Activated CD4-positive, alpha-beta T cell treated with anti-CD3 and anti-CD28 coated beads, Interleukin-2, amount 10 ng/mL, durations not matched to agents 24 days and 14 days (primary cell): ENCODE measurements at regions not wholly inside any gene's neighbourhood (a gene's known extent, or its start where the extent isn't known, plus 50 kb on each side); places are given as distances from the start of the nearest gene placed in this dataset.
"Not testable (repeated sequence)": the region's sequence is repeated elsewhere in the genome, so short reads cannot be mapped to it uniquely, and the experiment has no call there.

Source experiments
- DNase-seq: peaks from one replicate; pipeline ENCODE4 v3.0.0; 2022
- H3K27ac Mint-ChIP-seq: one replicate; pipeline ENCODE4 v1.8.0; 2022; ENCODE audit warnings: mild to moderate bottlenecking, mixed read lengths
- H3K27me3 Mint-ChIP-seq: one replicate; pipeline ENCODE4 v1.8.0; 2022; ENCODE audit warnings: mixed read lengths
- H3K36me3 Mint-ChIP-seq: one replicate; pipeline ENCODE4 v1.8.0; 2022; ENCODE audit warnings: low read depth, mild to moderate bottlenecking, mixed read lengths
- H3K4me1 Mint-ChIP-seq: one replicate; pipeline ENCODE4 v1.8.0; 2021; ENCODE audit warnings: mixed read lengths
- H3K4me3 Mint-ChIP-seq: one replicate; pipeline ENCODE4 v1.8.0; 2022; ENCODE audit warnings: mild to moderate bottlenecking, moderate library complexity, mixed read lengths
- H3K9me3 Mint-ChIP-seq: one replicate; pipeline ENCODE4 v1.8.0; 2021; ENCODE audit warnings: mixed read lengths
- intact Hi-C: fragments of 100-400 bp; cut with micrococcal nuclease; formaldehyde crosslinking; loops from one replicate; pipeline ENCODE4 v1.15.1; 2023

DNA sequence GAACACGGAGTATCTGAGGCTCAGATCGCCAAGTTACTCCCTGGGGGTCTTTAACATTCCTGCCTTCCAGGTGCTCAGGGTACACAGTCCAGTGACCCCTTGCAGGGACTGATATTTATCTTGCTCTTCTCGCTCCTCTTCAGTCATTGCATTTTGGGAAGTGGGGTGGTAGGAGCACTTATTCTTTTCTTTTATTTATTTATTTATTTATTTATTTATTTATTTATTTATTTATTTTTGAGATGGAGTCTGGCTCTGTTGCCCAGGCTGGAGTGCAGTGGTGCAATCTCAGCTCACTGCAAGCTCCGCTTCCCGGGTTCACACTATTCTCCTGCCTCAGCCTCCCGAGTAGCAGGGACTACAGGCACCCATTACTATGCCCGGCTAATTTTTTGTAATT is 55.0 kb upstream of the EPHB1 start:
- H3K4me3 Mint-ChIP-seq, intact Hi-C loops, H3K4me1 Mint-ChIP-seq, H3K36me3 Mint-ChIP-seq, H3K27me3 Mint-ChIP-seq, H3K27ac Mint-ChIP-seq, H3K9me3 Mint-ChIP-seq, DNase-seq: not testable (repeated sequence)

DNA sequence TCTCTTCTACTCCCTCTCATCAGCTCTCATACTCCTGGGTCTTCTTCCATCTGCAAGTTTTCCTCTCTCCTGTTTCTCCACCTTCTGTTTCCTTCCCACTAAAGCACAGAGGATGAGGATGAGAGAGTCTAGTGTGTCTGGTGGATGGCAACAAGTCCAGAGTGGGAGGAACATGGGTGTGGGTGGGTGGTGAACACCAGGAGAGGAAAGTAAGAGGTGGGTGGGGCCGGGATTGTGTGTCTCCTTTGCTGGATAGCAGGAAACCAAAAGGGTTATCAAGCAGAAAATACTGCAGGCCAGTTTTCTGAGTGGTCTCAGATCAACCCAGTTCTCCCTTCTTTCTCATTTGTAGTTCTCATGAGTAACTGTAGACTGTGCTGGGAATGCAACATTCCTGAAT is 52.9 kb upstream of the EPHB1 start:
- no peak overlapping the region for H3K27ac Mint-ChIP-seq
- H3K9me3 Mint-ChIP-seq, result peaks cover 2% of the 10 kb centered on the region
- no peak for DNase-seq
- no peaks in the 10 kb centered on the region for H3K36me3 Mint-ChIP-seq
- no peaks in the 10 kb centered on the region for H3K4me1 Mint-ChIP-seq
- intact Hi-C loops, result no loop called here
- peaks cover 4% of the 10 kb centered on the region for H3K27me3 Mint-ChIP-seq
- no peak overlapping the region for H3K4me3 Mint-ChIP-seq

DNA sequence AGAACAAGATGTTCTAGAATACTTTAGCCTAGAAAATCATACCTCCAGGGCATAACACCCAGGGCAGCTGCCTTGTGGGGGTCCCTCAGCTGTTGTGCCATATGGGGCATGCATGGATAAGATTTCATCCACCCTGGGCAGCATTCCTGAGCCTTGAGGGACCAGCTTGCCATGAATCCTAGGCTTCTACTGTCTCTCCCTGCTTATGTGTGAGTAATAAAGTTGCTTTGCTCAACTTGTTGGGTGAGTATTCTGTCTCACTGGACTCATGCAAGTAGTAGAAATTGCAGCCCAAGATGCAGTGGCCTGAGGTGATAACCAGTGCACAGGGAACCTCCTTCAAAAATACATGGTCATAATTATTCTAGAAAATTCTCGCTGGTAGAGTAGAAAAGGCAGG is 52.1 kb upstream of the EPHB1 start:
- Mint-ChIP-seq H3K4me1 (no peaks in the 10 kb centered on the region), H3K27me3 (peaks cover 4% of the 10 kb centered on the region), H3K9me3 (peaks cover 2% of the 10 kb centered on the region), H3K4me3 (no peak overlapping the region), H3K27ac (no peak overlapping the region), H3K36me3 (no peaks in the 10 kb centered on the region)
- intact Hi-C loops, result no loop called here
- DNase-seq, result no peak
